T47D (cell line): ENCODE measurements at regions not wholly inside any gene's neighbourhood (a gene's known extent, or its start where the extent isn't known, plus 50 kb on each side); places are given as distances from the start of the nearest gene placed in this dataset.

Experiments
- DNase-seq, 2 experiments: peaks; one replicate each; pipeline versions ENCODE4 v3.0.0 to v3.0.0-alpha.2; 2011 to 2012; ENCODE audit warnings: low read depth in 1 of 2, low spot score in 1 of 2
- JUND ChIP-seq: IDR thresholded peaks from 2 replicates; pipeline ENCODE4 v1.6.1; 2012; ENCODE audit warnings: low read depth
- in situ Hi-C: cut with HindIII; loops from 2 replicates; pipeline ENCODE4 v1.10.0; 2016; ENCODE audit warnings: low sequenced_read_pairs, low pct_unique_long_range_greater_than_20kb

- no peak for DNase-seq
- in situ Hi-C loops, result no loop called here
- no peak for TF ChIP-seq JUND
Measured at GRCh38 chr5:109533751-109534272, 124.0 kb upstream of the PJA2 start.

DNA sequence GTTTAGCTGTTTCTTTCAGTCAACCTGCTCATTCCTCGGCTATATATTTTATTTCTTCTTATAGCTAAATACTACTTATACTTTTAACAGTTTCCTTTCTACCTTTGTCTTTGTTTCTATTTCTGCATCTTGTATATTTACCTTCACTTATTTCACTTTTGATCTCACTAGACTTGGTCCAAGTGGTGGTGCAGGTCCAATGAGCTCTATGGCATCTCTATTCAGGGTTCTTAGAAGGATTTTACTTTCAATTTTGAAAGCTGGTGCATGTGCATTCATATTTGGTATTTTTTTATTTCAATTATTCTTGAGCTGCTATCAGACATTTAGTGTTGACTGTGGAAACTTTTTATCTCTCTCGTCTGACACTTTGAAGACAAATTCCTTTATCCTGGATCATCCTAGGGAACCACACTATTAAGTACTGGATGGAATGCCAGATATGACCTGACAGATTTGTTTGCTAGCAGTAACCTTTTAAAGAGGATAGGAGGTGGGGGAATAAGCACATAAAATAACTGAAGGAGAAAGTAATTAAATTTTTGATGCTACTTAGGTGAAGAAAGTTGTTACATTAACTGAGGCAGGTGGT is 123.1 kb upstream of the PJA2 start:
- no peak for DNase-seq
- in situ Hi-C loops, result no loop called here
- TF ChIP-seq JUND, result no peak

GRCh38 chr5:109531262-109531661 is 121.5 kb upstream of the PJA2 start:
- no peak for DNase-seq
- TF ChIP-seq JUND, result no peak
- in situ Hi-C loops, result no loop called here

GRCh38 chr5:109529987-109530386 is 120.2 kb upstream of the PJA2 start:
- in situ Hi-C loops, result no loop called here
- no peak for TF ChIP-seq JUND
- no peak for DNase-seq

- in situ Hi-C loops, result no loop called here
- no peak for TF ChIP-seq JUND
- DNase-seq, result peak; percentile 18 to 76
Measured at GRCh38 chr5:109529520-109529919, 119.7 kb upstream of the PJA2 start.

DNA sequence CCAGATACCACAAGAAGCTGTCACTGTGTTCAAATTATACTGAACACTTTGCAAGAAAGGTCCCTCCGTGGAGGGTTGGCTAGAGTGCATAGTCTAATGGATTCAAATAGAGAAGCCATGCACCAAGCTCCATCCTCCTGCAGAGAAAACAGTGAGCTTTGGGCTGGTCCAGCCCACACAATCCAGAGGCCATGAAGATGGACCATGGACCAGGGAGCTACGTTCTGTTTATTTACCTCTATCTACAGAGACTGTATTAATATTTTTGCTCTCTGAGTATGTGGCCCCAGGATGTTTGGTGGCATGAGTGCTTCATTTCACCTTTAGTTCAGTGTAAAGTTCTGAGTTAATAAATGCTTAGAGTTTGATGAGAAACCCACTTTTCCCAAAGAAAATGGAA is 114.8 kb upstream of the PJA2 start:
- in situ Hi-C loops, result no loop called here
- DNase-seq, result no peak
- no peak for TF ChIP-seq JUND

DNA sequence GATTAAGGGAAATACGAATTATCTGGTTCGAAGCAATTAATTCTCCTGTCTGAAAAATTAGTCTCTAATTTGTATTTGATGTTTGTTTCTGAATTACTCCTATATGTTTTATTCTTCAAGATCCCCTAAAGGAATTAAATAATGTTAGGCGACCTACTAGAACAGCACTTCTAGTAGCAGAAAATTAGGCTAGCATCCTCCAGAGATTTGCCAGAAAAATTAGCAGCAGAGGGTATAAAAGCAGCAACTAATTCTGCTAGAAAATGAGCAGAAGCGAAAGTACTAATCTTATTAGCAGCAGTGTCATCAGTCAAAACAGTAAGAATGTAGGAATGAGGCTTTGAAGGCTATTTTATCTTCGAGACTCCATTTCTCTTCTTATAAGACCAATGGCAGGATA is 114.3 kb upstream of the PJA2 start:
- DNase-seq, result no peak
- in situ Hi-C loops, result no loop called here
- no peak for TF ChIP-seq JUND

DNA sequence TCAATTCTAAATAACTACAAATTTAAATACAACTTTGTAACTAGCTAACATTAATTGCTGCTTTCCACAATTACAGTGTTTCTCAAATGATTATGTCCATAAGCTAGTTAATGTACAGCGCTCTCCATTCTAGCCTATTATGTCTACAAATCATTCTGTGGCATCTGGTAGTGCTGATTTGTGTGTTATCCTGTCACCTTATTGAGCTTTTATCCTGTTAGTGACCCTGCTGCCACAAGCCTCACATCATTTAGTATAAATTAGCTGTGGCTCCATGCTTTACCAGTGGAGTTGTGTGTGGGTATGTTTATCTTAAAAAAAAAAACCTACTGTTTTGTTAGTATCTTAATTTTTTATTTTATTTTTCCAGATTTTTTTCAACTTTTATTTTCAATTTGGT is 112.6 kb upstream of the PJA2 start:
- in situ Hi-C loops, result no loop called here
- no peak for TF ChIP-seq JUND

GRCh38 chr5:109519416-109519815 is 109.6 kb upstream of the PJA2 start:
- TF ChIP-seq JUND, result no peak
- no peak for DNase-seq
- in situ Hi-C loops, result no loop called here

More for the DNA sequence above, 112.6 kb upstream of the PJA2 start:
- DNase-seq, result no peak

DNA sequence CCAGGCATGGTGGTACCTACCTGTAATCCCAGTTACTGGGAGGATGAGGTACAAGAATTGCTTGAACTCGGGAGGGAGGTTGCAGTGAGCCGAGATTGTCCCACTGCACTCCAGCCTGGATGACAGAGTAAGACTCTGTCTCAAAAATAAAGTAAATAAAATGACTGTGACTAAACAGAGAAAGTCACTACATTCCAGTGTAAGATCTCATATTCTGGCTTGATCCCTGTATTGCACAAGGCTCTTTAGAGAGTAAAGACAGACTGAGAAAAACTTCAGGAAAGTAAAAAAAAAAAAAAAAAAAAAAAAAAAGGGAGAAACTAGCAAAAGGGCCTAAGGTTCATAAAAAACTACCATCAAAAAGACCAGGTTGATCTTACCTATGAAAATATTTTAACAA is 106.6 kb upstream of the PJA2 start:
- in situ Hi-C loops, result no loop called here
- no peak for TF ChIP-seq JUND
- DNase-seq, result no peak

GRCh38 chr5:109511980-109512734 is 102.4 kb upstream of the PJA2 start:
- in situ Hi-C loops, result no loop called here
- TF ChIP-seq JUND, result no peak
- no peak for DNase-seq

DNA sequence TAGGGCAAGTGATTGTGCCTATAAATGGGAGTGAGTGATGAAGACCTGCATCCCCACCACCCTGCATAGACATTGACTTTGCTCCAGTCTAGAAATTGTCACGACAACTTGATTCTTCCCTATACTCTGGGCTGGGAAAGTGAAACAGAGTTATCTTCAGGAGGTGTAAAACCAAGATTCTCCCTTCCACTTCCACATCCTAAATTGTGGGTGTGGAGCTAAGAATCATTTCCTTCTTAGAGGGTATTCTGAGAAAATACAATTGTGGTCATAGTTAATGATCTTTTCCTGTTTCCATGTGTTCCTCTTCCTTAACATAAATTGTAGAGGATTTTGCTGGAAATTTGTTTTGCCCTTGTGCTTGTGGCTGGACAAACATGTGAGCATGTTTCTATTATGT is 96.8 kb upstream of the PJA2 start:
- TF ChIP-seq JUND, result no peak
- DNase-seq, result no peak
- in situ Hi-C loops, result no loop called here

DNA sequence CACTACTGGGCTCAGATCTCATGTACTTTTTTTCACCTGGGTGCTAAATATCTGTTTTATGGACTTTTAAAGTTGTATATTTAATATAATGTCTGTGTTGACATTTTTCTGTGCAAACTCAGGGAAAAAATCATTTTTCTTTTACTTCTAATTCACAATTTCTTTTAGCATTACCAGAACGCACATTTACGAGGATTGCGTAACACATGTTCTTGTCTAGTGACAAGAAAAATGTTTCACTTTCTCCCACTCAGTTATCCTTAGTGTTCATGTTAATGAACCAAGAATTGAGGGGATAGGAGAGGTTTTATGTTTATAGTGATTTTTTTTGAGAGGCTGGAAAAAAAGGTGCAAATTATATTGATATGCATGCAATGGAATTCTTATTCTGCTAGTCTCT is 86.3 kb upstream of the PJA2 start:
- no peak for DNase-seq
- TF ChIP-seq JUND, result no peak
- in situ Hi-C loops, result no loop called here
